ENCODE measurements at regions not wholly inside any gene's neighbourhood (a gene's known extent, or its start where the extent isn't known, plus 50 kb on each side); places are given as distances from the start of the nearest gene placed in this dataset.

- Histone ChIP-seq H3F3A (replicated peaks; ENCODE audit: insufficient read depth) (peaks cover 3% of the 10 kb centered on the region), H3K9me3 (no peaks in the 10 kb centered on the region), H3K27me3 (ENCODE audit: insufficient read depth) (no peaks in the 10 kb centered on the region), H2AFZ (ENCODE audit: low read depth) (no peak overlapping the region), H3K4me3 (ENCODE audit: low read depth in 2 of 2, low read length in 1 of 2) (no peak overlapping the region), H3K9me2 (no peaks in the 10 kb centered on the region), H3K4me2 (no peak overlapping the region), H3K9ac (no peak overlapping the region), H4K20me1 (ENCODE audit: insufficient read depth) (no peaks in the 10 kb centered on the region), H3K27ac (ENCODE audit: low read depth in 2 of 2, low read length in 1 of 2) (no peak overlapping the region), H3K79me2 (ENCODE audit: insufficient read depth) (no peaks in the 10 kb centered on the region; the same call in 1 of the 2 replicates), H3K36me3 (replicated peaks in 1 of 2; ENCODE audit: control insufficient read depth in 1 of 2, insufficient read depth in 2 of 2, low read length in 1 of 2) (no peaks in the 10 kb centered on the region), H3K4me1 (ENCODE audit: control insufficient read depth in 1 of 2, insufficient read depth in 2 of 2, low read depth in 1 of 2, low read length in 1 of 2) (no peaks in the 10 kb centered on the region)
- ChIA-PET POLR2A (no interaction called here), CTCF (no interaction called here)
- no peak for DNase-seq
- TF ChIP-seq FOSL2 (IDR thresholded peaks at IDR 0.05; ENCODE audit: borderline replicate concordance, low read depth) (peak; percentile 15; the same call in 1 of the 2 replicates), TAF1 (IDR thresholded peaks at IDR 0.05; ENCODE audit: borderline replicate concordance, low read depth, low read length) (no peak)
- 90% methylated on average over 3 of the region's 3 CpGs for WGBS (ENCODE audit: low lambda C conversion rate)
Measured at GRCh38 chr5:105752801-105753200, 1917.9 kb downstream of the EFNA5 start.

DNA sequence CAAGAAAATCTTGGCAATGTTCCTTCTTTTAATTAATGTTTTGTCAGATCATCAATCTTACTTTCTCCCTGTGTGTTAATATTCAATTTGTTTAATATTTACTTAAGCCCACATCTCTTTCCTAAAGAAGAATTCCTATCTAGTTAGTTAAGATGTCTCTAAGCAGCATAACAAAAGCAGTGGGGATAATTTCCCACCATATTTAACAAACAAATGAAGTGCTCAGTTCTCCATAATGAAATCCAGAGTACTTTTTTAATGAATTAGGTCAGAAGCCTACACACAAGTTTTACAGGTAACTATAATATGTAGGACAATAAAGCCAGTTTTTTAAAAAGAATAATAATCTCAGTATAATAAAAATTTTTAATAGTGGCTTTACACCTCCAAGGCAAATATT is 1918.8 kb downstream of the EFNA5 start:
- POLR2A ChIA-PET: no interaction called here
- Histone ChIP-seq H3K9me3 (no peaks in the 10 kb centered on the region), H2AFZ (ENCODE audit: low read depth) (no peak overlapping the region), H3F3A (replicated peaks; ENCODE audit: insufficient read depth) (peaks cover 3% of the 10 kb centered on the region), H3K4me1 (ENCODE audit: control insufficient read depth in 1 of 2, insufficient read depth in 2 of 2, low read depth in 1 of 2, low read length in 1 of 2) (no peaks in the 10 kb centered on the region), H3K4me3 (ENCODE audit: low read depth in 2 of 2, low read length in 1 of 2) (no peak overlapping the region), H3K36me3 (replicated peaks in 1 of 2; ENCODE audit: control insufficient read depth in 1 of 2, insufficient read depth in 2 of 2, low read length in 1 of 2) (no peaks in the 10 kb centered on the region), H4K20me1 (ENCODE audit: insufficient read depth) (no peaks in the 10 kb centered on the region), H3K27me3 (ENCODE audit: insufficient read depth) (no peaks in the 10 kb centered on the region), H3K27ac (ENCODE audit: low read depth in 2 of 2, low read length in 1 of 2) (no peak overlapping the region), H3K9me2 (no peaks in the 10 kb centered on the region), H3K9ac (no peak overlapping the region), H3K79me2 (ENCODE audit: insufficient read depth) (no peaks in the 10 kb centered on the region; the same call in 1 of the 2 replicates), H3K4me2 (no peak overlapping the region)
- DNase-seq: no peak
- TF ChIP-seq PBX3 (IDR thresholded peaks at IDR 0.05): no peak
- no peak for TF ChIP-seq NRF1 (IDR thresholded peaks at IDR 0.05; ENCODE audit: low read depth, low read length)
- no peak for TF ChIP-seq GATA2 (CRISPR knock-in tag; IDR thresholded peaks at IDR 0.05)
- TF ChIP-seq TAF1 (IDR thresholded peaks at IDR 0.05; ENCODE audit: borderline replicate concordance, low read depth, low read length): no peak
- TF ChIP-seq SIN3A (IDR thresholded peaks at IDR 0.05; ENCODE audit: borderline replicate concordance, low read depth, low read length): no peak
- no peak for TF ChIP-seq JUND (IDR thresholded peaks at IDR 0.05)
- TF ChIP-seq CHD2 (IDR thresholded peaks at IDR 0.05; ENCODE audit: low read length, partially characterized antibody): no peak
- TF ChIP-seq, protein P1, sequence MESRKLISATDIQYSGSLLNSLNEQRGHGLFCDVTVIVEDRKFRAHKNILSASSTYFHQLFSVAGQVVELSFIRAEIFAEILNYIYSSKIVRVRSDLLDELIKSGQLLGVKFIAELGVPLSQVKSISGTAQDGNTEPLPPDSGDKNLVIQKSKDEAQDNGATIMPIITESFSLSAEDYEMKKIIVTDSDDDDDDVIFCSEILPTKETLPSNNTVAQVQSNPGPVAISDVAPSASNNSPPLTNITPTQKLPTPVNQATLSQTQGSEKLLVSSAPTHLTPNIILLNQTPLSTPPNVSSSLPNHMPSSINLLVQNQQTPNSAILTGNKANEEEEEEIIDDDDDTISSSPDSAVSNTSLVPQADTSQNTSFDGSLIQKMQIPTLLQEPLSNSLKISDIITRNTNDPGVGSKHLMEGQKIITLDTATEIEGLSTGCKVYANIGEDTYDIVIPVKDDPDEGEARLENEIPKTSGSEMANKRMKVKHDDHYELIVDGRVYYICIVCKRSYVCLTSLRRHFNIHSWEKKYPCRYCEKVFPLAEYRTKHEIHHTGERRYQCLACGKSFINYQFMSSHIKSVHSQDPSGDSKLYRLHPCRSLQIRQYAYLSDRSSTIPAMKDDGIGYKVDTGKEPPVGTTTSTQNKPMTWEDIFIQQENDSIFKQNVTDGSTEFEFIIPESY (IDR thresholded peaks at IDR 0.05; ENCODE audit: borderline replicate concordance, low read depth): no peak
- no peak for TF ChIP-seq MXI1 (IDR thresholded peaks at IDR 0.05; ENCODE audit: low read depth, low read length)
- TF ChIP-seq FOSL2 (IDR thresholded peaks at IDR 0.05; ENCODE audit: borderline replicate concordance, low read depth): no peak
- no peak for TF ChIP-seq MEF2A (IDR thresholded peaks at IDR 0.05; ENCODE audit: borderline replicate concordance, low read depth)
- TF ChIP-seq, protein P2, sequence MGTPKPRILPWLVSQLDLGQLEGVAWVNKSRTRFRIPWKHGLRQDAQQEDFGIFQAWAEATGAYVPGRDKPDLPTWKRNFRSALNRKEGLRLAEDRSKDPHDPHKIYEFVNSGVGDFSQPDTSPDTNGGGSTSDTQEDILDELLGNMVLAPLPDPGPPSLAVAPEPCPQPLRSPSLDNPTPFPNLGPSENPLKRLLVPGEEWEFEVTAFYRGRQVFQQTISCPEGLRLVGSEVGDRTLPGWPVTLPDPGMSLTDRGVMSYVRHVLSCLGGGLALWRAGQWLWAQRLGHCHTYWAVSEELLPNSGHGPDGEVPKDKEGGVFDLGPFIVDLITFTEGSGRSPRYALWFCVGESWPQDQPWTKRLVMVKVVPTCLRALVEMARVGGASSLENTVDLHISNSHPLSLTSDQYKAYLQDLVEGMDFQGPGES (IDR thresholded peaks at IDR 0.05; ENCODE audit: low read depth, low read length): no peak
- CTCF ChIA-PET: no interaction called here
